IMR-90 (cell line): ENCODE measurements at regions not wholly inside any gene's neighbourhood (a gene's known extent, or its start where the extent isn't known, plus 50 kb on each side); places are given as distances from the start of the nearest gene placed in this dataset.
A peak's percentile ranks its signal among the peaks of the same experiment; 100 is the strongest.

Experiments used
- ATAC-seq: fragments of 200-7000 bp; cut with Tn5 transposase; 2 replicates; pipeline ENCODE4 v1.9.1; 2020; ENCODE audit warnings: low read depth, mild to moderate bottlenecking, moderate library complexity
- BruUV-seq: library from RNA; stranded (reverse); fragments of 400-500 nt; replicated peaks from 2 replicates; lab custom pipeline; 2021; lab: Mats Ljungman, UMichigan
- CTCF ChIA-PET: fragments of 300-600 bp; formaldehyde crosslinking; extraction: SDS; loops from one replicate; lab custom pipeline; 2021; ENCODE audit warnings: antibody characterized with exemption; lab: Yijun Ruan, JAX
- POLR2A ChIA-PET: fragments of 300-600 bp; sonication (Branson Sonifier 250); formaldehyde crosslinking; loops from one replicate; lab custom pipeline; 2022; ENCODE audit warnings: antibody characterized with exemption; ENCODE audit not compliant: unreplicated experiment; lab: Charles Lee
- DNase-seq: peaks from one replicate; pipeline ENCODE4 v3.0.0; 2013
- H2AFZ ChIP-seq: replicated peaks from 2 replicates; pipeline ENCODE3; 2013; ENCODE audit warnings: low read length, mild to moderate bottlenecking; ENCODE audit not compliant: poor library complexity
- H2AK5ac ChIP-seq: 2 replicates; pipeline ENCODE4 v1.6.1; 2013; ENCODE audit warnings: low read depth, low read length, inconsistent platforms
- H2AK9ac ChIP-seq: replicated peaks from 2 replicates; pipeline ENCODE3; 2013; ENCODE audit warnings: mild to moderate bottlenecking, low read depth, low read length, moderate library complexity; ENCODE audit not compliant: poor library complexity
- H2BK120ac ChIP-seq: 2 replicates; pipeline ENCODE4 v1.6.1; 2013; ENCODE audit warnings: low read depth, low read length, inconsistent platforms
- H2BK15ac ChIP-seq: 3 replicates; pipeline ENCODE4 v1.6.1; 2013; ENCODE audit warnings: low read depth, low read length, inconsistent platforms
- H2BK20ac ChIP-seq: 2 replicates; pipeline ENCODE4 v1.6.1; 2013; ENCODE audit warnings: low read depth, mild to moderate bottlenecking, inconsistent platforms, low read length, moderate library complexity
- H2BK5ac ChIP-seq: 2 replicates; pipeline ENCODE4 v1.6.1; 2013; ENCODE audit warnings: mild to moderate bottlenecking, low read depth, low read length, inconsistent platforms; ENCODE audit not compliant: poor library complexity, severe bottlenecking
- H3K14ac ChIP-seq: replicated peaks from 2 replicates; pipeline ENCODE4 v1.6.1; 2013; ENCODE audit warnings: low read depth, low read length, inconsistent platforms
- H3K18ac ChIP-seq: 2 replicates; pipeline ENCODE4 v1.6.1; 2013; ENCODE audit warnings: low read depth, low read length, control low read depth
- H3K23ac ChIP-seq: 2 replicates; pipeline ENCODE4 v1.6.1; 2013; ENCODE audit warnings: low read depth, low read length, inconsistent platforms
- H3K27ac ChIP-seq: 2 replicates; pipeline ENCODE4 v1.5.1; 2013; ENCODE audit warnings: mild to moderate bottlenecking, control low read depth, low read length; ENCODE audit not compliant: insufficient read depth
- H3K27me3 ChIP-seq: 2 replicates; pipeline ENCODE4 v1.6.1; 2013; ENCODE audit warnings: low read length; ENCODE audit not compliant: control insufficient read depth, insufficient read depth
- H3K36me3 ChIP-seq: 2 replicates; pipeline ENCODE4 v1.6.1; 2013; ENCODE audit warnings: low read length, mixed read lengths; ENCODE audit not compliant: control insufficient read depth, insufficient read depth
- H3K4ac ChIP-seq: 2 replicates; pipeline ENCODE4 v1.6.1; 2013; ENCODE audit warnings: low read depth, low read length, inconsistent platforms
- H3K4me1 ChIP-seq: 2 replicates; pipeline ENCODE4 v1.6.1; 2013; ENCODE audit warnings: low read length, mixed read lengths; ENCODE audit not compliant: control insufficient read depth, insufficient read depth
- H3K4me2 ChIP-seq: 2 replicates; pipeline ENCODE4 v1.6.1; 2013; ENCODE audit warnings: low read depth, mild to moderate bottlenecking, control low read depth, low read length, moderate library complexity
- H3K4me3 ChIP-seq: 2 replicates; pipeline ENCODE4 v1.5.1; 2013; ENCODE audit warnings: low read depth, mild to moderate bottlenecking, control low read depth, low read length, moderate library complexity; ENCODE audit not compliant: insufficient read depth
- H3K56ac ChIP-seq: 2 replicates; pipeline ENCODE4 v1.6.1; 2013; ENCODE audit warnings: low read length, inconsistent platforms; ENCODE audit not compliant: insufficient read depth; ENCODE audit errors: extremely low read depth
- H3K79me1 ChIP-seq, 2 experiments: 2 replicates each; pipeline ENCODE4 v1.6.1; 2013; ENCODE audit warnings: low read length in 2 of 2, inconsistent platforms in 1 of 2, low read depth in 1 of 2
- H3K9ac ChIP-seq: 2 replicates; pipeline ENCODE4 v1.6.1; 2013; ENCODE audit warnings: low read depth, low read length, control low read depth
- H3K9me1 ChIP-seq: 2 replicates; pipeline ENCODE4 v1.6.1; 2013; ENCODE audit warnings: low read length, inconsistent platforms; ENCODE audit not compliant: insufficient read depth
- H3K9me3 ChIP-seq: 2 replicates; pipeline ENCODE4 v1.6.1; 2013; ENCODE audit warnings: low read length; ENCODE audit not compliant: control insufficient read depth, insufficient read depth
- H4K20me1 ChIP-seq: 2 replicates; pipeline ENCODE4 v1.6.1; 2013; ENCODE audit warnings: low read length, inconsistent platforms; ENCODE audit not compliant: insufficient read depth
- H4K5ac ChIP-seq: 2 replicates; pipeline ENCODE4 v1.6.1; 2013; ENCODE audit warnings: mild to moderate bottlenecking, low read depth, low read length, control low read depth
- H4K8ac ChIP-seq, 2 experiments: 2 replicates each; pipeline ENCODE4 v1.6.1; 2013; ENCODE audit warnings: low read depth in 2 of 2, low read length in 2 of 2, control low read depth in 1 of 2, inconsistent platforms in 1 of 2
- H4K91ac ChIP-seq: 2 replicates; pipeline ENCODE4 v1.6.1; 2013; ENCODE audit warnings: low read depth, low read length, inconsistent platforms; ENCODE audit not compliant: insufficient read depth
- FOS ChIP-seq: fragments of 150-350 bp; IDR thresholded peaks from 2 replicates; pipeline ENCODE4 v1.6.1; 2016; ENCODE audit warnings: low read depth, low read length
- MAFK ChIP-seq: IDR thresholded peaks from 2 replicates; pipeline ENCODE4 v1.6.1; 2012; ENCODE audit warnings: low read depth, low read length, improper control_type of control experiment
- MXI1 ChIP-seq: IDR thresholded peaks from 2 replicates; pipeline ENCODE4 v1.6.1; 2012; ENCODE audit warnings: low read depth, mild to moderate bottlenecking, low read length, moderate library complexity, borderline replicate concordance
- WGBS, 2 experiments: methylation state at CpG; one replicate each; pipeline versions ENCODE4 v1.1.5 to v1.1.7; 2013; ENCODE audit warnings: missing lambda C conversion rate in 2 of 2; ENCODE audit not compliant: insufficient read length in 1 of 2; ENCODE audit errors: extremely low coverage in 2 of 2; 5-methylcytosine and 5-hydroxymethylcytosine counted together
- dilution Hi-C: fragments of 300-500 bp; cut with HindIII; formaldehyde crosslinking; loops from one replicate; pipeline ENCODE4 v1.14.3; 2018; ENCODE audit warnings: low sequenced_read_pairs; ENCODE audit not compliant: unreplicated experiment
- in situ Hi-C: fragments of 300-500 bp; cut with MboI; formaldehyde crosslinking; loops from 3 replicates; pipeline ENCODE4 v1.14.3; 2019; ENCODE audit warnings: low sequenced_read_pairs, inconsistent platforms, mixed read lengths
- intact Hi-C: fragments of 100-400 bp; cut with micrococcal nuclease; formaldehyde crosslinking; loops from 2 replicates; pipeline ENCODE4 v1.10.0; 2022

DNA sequence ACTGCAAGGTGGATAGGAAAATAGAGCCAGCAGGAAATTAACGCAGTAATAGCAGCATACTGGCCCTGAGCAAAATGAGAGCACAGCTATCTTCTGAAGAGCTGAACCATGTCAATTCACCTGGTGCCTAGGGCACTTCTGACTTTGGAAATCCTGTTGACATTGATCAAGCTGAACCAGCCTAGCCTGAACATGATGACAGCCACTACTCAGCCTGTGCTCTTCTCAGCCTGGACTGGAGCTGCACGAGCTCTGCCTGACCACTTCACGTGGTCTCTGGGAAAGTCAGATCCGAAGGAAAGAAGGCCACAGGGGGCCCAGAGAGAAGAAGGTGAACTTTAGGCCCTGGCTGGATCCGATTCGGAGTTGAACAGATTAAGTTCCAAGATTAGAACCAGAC is 421.9 kb downstream of the LPIN1 start:
- no peak for TF ChIP-seq FOS
- no peak for TF ChIP-seq MXI1
- no peak for TF ChIP-seq MAFK
- H2BK20ac ChIP-seq: peak overlapping the region; percentile 16; the same call in 1 of the 2 replicates
- no peak overlapping the region for H3K4me2 ChIP-seq
- DNase-seq: no peak
- no peaks in the 10 kb centered on the region for H4K20me1 ChIP-seq
- peak overlapping the region; percentile 72; the same call in 1 of the 2 replicates for H4K5ac ChIP-seq
- no TSS peak for BruUV-seq
- 94% methylated on average over 3 of the region's 6 CpGs; no CpG with 5 or more reads in 1 of the 2 experiments for WGBS, 2 experiments
- no peak overlapping the region for H3K4me3 ChIP-seq
- H3K27me3 ChIP-seq: no peaks in the 10 kb centered on the region
- peak overlapping the region; percentile 42; the same call in 1 of the 2 replicates for H3K4ac ChIP-seq
- H3K9ac ChIP-seq: no peak overlapping the region
- no peaks in the 10 kb centered on the region for H3K36me3 ChIP-seq
- dilution Hi-C loops (no loop called here), in situ Hi-C loops (loop anchor here (10.0 kb wide), 1 partner anchor 546 kb away; the partner anchor contains the start of gene TRIB2), intact Hi-C loops (loop anchor here (2.0 kb wide), 1 partner anchor 548 kb away; the partner anchor contains the start of gene TRIB2)
- H2BK15ac ChIP-seq: peak overlapping the region; percentile 66; the same call in 1 of the 3 replicates
- H3K4me1 ChIP-seq: peaks cover 18% of the 10 kb centered on the region
- H3K56ac ChIP-seq: no peak overlapping the region
- peak overlapping the region; percentile 42; the same call in 1 of the 2 replicates for H2BK120ac ChIP-seq
- H2AFZ ChIP-seq: no peak overlapping the region
- H2AK9ac ChIP-seq: no peak overlapping the region
- peak overlapping the region; percentile 37; the same call in 1 of the 2 replicates for H4K91ac ChIP-seq
- peak overlapping the region; percentile 88 for H3K18ac ChIP-seq
- H2BK5ac ChIP-seq: peak overlapping the region; percentile 63
- ChIA-PET POLR2A (no interaction called here), CTCF (interaction anchor here (2.7 kb wide), 1 partner anchor 839 kb away, joined by 8 read pairs; no protein-coding TSS in a partner anchor)
- H2AK5ac ChIP-seq: peak overlapping the region; percentile 77
- peaks cover 15% of the 10 kb centered on the region for H3K9me1 ChIP-seq
- H3K23ac ChIP-seq: no peak overlapping the region; the same call in 1 of the 2 replicates
- 0 out of 4 replicates have a peak, but pooled peaks cover 0 to 3% of the 10 kb centered on the region in 2 experiments for H3K79me1 ChIP-seq
- H4K8ac ChIP-seq: peak overlapping the region; percentile 43 to 68; a peak in 2 of 4 replicates
- peak overlapping the region; percentile 15; the same call in 1 of the 2 replicates for H3K27ac ChIP-seq
- ATAC-seq: no peak
- peak overlapping the region; percentile 76 for H3K14ac ChIP-seq
- no peaks in the 10 kb centered on the region for H3K9me3 ChIP-seq
